HAP-1 (cell line): ENCODE measurements at regions not wholly inside any gene's neighbourhood (a gene's known extent, or its start where the extent isn't known, plus 50 kb on each side); places are given as distances from the start of the nearest gene placed in this dataset.

Experiments used
- DNase-seq, 2 experiments: peaks; one replicate each; pipeline ENCODE4 v3.0.0-alpha.2; 2016 to 2020; ENCODE audit warnings: low spot score in 2 of 2
- H3K27me3 ChIP-seq: fragments of 250-450 bp; sonication (Bioruptor Pico); 2 replicates; pipeline ENCODE4 v1.5.1; 2020; ENCODE audit warnings: low read depth, mild to moderate bottlenecking, moderate library complexity
- H3K36me3 ChIP-seq: fragments of 250-450 bp; sonication (Bioruptor Pico); replicated peaks from 2 replicates; pipeline ENCODE4 v1.5.1; 2020; ENCODE audit warnings: mild to moderate bottlenecking
- H3K4me1 ChIP-seq: fragments of 250-450 bp; sonication (Bioruptor Pico); 2 replicates; pipeline ENCODE4 v1.5.1; 2020; ENCODE audit warnings: mild to moderate bottlenecking
- H3K4me3 ChIP-seq: fragments of 250-450 bp; sonication (Bioruptor Pico); 2 replicates; pipeline ENCODE4 v1.5.1; 2020; ENCODE audit warnings: mild to moderate bottlenecking, moderate library complexity
- H3K9me3 ChIP-seq: fragments of 250-450 bp; sonication (Bioruptor Pico); 2 replicates; pipeline ENCODE4 v1.5.1; 2020; ENCODE audit warnings: mild to moderate bottlenecking, moderate library complexity
- in situ Hi-C: fragments of 300-500 bp; cut with MboI; formaldehyde crosslinking; loops from 3 replicates; pipeline ENCODE4 v1.14.3; 2020; ENCODE audit warnings: low sequenced_read_pairs, inconsistent platforms, mixed read lengths

DNA sequence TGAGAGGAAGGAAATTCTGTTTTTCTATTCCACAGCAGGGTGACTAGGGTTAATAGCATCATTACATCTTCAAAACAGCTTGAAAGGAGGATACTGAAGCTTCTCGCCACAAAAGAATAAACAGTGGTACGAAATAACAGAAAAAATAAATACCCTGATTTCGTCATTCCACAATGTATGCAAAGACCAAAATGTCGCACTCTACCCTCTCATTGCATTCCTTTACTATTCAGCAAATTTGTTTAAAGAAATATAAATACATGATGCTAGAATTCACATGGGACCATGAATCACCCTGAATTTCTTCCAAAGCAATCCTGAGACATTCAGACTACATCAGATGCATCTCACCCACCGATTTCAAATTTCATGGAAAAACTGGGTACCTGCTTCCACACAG, 112.3 kb upstream of the TOP3B start:
- H3K36me3 ChIP-seq, result no peaks in the 10 kb centered on the region
- DNase-seq, result no peak
- in situ Hi-C loops, result no loop called here
- no peaks in the 10 kb centered on the region for H3K4me1 ChIP-seq
- peaks cover 14% of the 10 kb centered on the region for H3K27me3 ChIP-seq
- H3K4me3 ChIP-seq, result no peak overlapping the region
- H3K9me3 ChIP-seq, result no peaks in the 10 kb centered on the region

DNA sequence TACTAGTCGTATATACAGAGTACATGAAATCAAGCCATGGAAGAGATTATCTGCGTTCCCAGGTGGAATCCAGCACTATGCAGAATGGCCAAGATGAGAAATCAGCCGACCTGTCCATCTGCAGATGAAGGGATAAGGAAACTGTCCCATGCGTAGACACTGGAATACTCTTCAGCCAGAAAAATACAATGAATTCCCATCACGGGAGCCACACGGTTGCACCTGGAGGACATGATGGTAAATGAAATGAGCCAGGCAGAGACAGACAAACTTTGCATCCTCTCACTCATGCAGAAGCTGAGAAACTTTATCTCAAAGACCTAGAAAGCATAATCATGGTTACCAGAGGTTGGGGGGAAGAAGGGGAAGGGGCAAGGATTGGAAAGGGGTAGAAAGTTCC, 111.9 kb upstream of the TOP3B start:
- H3K4me1 ChIP-seq, result no peaks in the 10 kb centered on the region
- H3K27me3 ChIP-seq, result peaks cover 14% of the 10 kb centered on the region
- in situ Hi-C loops, result no loop called here
- no peaks in the 10 kb centered on the region for H3K9me3 ChIP-seq
- H3K36me3 ChIP-seq, result no peaks in the 10 kb centered on the region
- DNase-seq, result no peak
- no peak overlapping the region for H3K4me3 ChIP-seq

DNA sequence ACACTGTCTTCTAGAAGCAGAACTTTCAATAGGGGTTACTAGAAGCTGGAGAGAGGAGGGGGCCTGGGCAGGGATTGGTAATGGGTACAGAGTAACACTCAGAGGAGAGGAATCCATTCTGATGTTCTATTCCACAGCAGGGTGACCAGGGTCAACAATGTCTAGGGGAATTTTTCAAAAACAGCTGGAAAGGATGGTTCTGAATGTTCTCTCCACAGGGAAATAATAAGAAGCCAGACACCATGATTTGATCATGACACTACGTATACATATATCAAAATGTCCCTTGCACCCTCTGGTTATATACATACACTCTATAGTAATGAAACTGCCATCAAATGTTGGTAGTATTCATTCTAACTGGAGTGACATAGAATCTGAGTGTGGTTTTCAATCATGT, 111.2 kb upstream of the TOP3B start:
- DNase-seq, result no peak
- in situ Hi-C loops, result no loop called here
- no peaks in the 10 kb centered on the region for H3K4me1 ChIP-seq
- no peak overlapping the region for H3K4me3 ChIP-seq
- no peaks in the 10 kb centered on the region for H3K36me3 ChIP-seq
- no peaks in the 10 kb centered on the region for H3K9me3 ChIP-seq
- peaks cover 14% of the 10 kb centered on the region for H3K27me3 ChIP-seq

DNA sequence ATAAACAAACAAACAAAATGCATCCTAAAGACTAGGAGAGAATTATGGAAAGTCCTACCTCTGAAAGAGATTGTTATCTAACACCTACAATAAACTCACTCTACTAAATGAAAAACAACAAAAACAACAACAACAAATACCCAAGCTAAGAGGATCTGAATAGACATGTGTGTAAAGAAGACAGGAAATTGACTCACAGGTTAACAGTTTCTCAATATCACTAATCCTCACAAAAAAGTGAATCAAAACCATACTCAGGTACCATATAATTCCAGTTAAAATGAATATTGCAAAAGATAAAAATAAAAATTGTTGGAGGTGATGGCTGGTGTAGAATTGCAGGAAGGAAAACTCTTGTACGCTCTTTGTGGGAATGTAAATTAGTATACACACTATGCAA, 110.4 kb upstream of the TOP3B start:
- in situ Hi-C loops, result no loop called here
- no peaks in the 10 kb centered on the region for H3K9me3 ChIP-seq
- peaks cover 14% of the 10 kb centered on the region for H3K27me3 ChIP-seq
- H3K4me1 ChIP-seq, result no peaks in the 10 kb centered on the region
- no peak for DNase-seq
- H3K4me3 ChIP-seq, result no peak overlapping the region
- no peaks in the 10 kb centered on the region for H3K36me3 ChIP-seq

DNA sequence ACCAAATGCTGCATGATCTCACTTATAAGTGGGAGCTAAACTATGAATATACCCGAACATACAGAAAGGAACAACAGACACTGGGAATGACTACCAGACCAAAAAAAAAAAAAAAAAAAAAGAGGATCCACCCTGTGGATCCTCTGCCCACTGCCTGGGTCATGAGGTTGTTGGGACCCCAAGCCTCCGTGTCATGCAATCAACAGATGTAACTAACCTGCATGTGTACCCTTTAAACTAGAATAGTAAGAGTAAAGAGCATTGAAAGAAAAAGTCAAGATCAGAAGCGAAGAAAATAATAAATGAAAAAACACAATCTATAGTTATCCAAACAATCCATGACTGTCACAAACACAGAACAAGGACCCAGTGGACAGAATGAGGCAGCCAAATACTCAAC, 109.5 kb upstream of the TOP3B start:
- DNase-seq, result no peak
- Histone ChIP-seq H3K36me3 (no peaks in the 10 kb centered on the region), H3K4me3 (no peak overlapping the region), H3K4me1 (no peaks in the 10 kb centered on the region), H3K9me3 (no peaks in the 10 kb centered on the region), H3K27me3 (peaks cover 14% of the 10 kb centered on the region)
- in situ Hi-C loops, result no loop called here

DNA sequence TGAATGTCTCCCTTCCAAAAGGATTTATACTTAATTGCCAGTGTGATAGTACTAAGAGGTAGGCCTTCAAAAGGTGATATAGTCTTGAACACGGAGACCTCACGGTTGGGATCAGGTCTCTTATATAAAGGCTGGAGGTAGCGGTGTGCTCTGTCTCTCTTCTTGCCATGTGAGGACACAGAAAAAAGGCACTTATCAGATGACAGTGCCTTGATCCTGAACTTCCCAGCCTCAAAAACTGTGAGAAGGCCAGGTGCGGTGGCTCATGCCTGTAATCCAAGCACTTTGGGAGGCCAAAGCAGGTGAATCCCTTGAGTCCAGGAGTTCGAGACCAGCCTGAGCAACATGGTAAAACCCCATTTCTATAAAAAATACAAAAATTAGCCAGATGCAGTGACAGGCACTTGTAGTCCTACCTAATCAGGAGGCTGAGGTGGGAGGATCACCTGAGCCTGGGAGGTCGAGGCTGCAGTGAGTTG, 108.9 kb upstream of the TOP3B start:
- in situ Hi-C loops, result no loop called here
- peaks cover 14% of the 10 kb centered on the region for H3K27me3 ChIP-seq

DNA sequence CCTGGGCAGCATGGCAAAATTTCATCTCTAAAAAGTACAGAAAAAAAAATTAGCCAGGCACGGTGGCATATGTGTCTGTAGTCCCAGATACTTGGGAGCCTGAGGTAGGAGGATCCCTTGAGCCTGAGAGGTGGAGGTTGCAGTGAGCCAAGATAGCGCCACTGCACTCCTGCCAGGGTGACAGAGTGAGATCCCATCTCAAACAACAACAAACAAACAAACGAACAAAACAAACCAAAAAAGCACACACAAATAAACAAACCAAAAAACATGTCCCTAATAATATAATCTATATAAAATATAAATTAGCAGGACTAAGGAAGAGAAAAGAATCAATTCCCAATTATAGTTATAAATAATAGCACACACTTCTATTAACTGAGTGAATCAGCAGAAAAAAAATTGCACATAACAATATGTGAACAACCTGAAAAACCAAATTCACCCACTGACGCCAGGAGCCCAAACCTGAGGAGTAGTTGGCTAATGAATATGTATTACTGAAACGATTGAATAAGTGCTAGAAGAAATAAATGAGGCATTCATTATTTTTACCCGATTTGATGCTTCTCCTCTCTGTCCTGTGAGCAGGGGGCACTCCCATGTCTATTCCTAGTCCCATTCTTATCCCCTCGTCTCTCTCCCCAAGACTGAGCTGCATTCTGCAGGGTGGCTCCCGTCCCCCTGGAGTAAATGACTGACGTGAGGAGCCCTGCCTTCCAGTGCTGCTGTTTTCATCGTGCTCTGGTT, 108.2 kb upstream of the TOP3B start:
- in situ Hi-C loops, result no loop called here
- Histone ChIP-seq H3K27me3 (peaks cover 14% of the 10 kb centered on the region), H3K36me3 (no peaks in the 10 kb centered on the region), H3K4me3 (no peak overlapping the region), H3K9me3 (no peaks in the 10 kb centered on the region), H3K4me1 (no peaks in the 10 kb centered on the region)
- DNase-seq, result no peak

More for the DNA sequence above, 108.9 kb upstream of the TOP3B start:
- H3K36me3 ChIP-seq, result no peaks in the 10 kb centered on the region
- no peak for DNase-seq
- no peak overlapping the region for H3K4me3 ChIP-seq
- H3K9me3 ChIP-seq, result no peaks in the 10 kb centered on the region
- no peaks in the 10 kb centered on the region for H3K4me1 ChIP-seq

DNA sequence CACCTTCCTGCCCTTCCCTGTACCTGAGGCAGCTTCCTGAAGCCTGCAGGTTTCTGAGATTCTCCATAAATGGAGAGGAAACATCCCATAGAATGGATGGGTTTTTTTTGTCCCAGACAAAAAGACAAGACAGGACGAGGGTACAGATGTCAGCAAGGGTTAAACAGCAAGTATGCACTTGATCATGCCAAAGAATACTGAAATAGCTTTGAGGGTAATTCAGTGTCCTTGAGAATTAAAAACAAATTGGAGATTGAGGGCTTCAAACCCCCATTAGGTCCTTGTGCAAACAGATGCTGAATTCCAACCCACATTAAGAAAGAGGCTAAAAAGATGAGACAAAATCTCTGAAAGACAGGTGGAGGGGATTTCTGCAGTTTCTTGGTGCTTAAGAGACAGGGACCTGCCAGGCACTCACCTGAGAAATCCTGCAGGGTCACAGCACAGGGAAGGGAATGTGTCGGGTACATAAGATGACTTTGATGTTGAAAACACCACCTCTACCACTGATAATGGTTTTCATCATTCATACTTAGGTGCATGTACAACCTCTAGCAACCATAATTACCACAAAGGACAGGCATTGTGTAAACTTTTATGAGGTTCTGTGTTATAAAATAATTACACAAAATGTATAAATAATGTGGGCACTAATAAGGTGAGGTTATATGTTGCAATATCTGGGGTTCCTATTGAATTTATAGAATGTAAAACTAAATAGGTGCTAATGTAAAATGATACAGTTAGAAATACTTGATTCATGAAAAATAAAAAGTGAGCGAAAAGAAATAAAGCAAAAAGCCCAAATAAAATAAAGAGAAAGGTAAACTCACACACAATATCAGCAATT, 107.1 kb upstream of the TOP3B start:
- in situ Hi-C loops, result no loop called here
- Histone ChIP-seq H3K9me3 (no peaks in the 10 kb centered on the region), H3K36me3 (no peaks in the 10 kb centered on the region), H3K27me3 (peaks cover 9% of the 10 kb centered on the region), H3K4me3 (no peak overlapping the region), H3K4me1 (no peaks in the 10 kb centered on the region)
- no peak for DNase-seq

DNA sequence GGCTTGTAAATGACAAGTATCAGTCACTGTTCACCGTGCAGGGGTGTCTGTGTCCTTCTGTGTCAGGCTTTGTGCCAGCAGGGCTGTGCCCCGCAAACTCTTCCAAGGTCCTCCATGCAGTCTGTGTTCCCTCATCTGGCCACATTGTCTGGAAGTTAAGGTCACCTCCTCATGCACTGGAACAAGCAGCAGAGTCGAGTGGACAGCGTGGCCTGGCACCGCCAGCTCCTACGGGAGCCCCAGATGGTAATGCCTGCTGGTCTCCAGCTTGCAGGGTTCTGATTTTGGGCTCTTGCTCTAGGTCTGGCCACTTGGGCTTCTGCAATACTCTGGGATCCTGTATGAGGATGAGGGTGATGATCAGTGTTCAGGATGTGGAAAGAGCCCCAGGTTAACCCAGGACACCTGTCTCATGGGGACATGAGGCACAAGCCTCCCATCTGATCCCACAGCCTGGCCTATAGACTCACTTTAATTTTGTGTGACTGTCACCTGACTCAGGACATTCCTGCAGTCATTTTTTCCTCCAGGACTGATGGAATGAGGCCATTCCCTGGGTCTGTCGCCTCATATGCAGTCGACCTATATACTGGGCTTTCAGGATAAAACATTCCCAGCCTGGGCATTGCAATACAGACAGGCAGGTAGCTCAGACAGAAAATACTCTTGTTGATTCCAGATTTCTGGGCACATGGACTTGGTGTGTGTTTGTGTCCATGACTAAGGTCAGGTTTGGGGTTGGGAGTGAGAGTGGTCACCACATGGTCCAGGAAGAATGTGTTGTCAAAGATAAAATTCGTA, 106.3 kb upstream of the TOP3B start:
- Histone ChIP-seq H3K4me1 (no peaks in the 10 kb centered on the region), H3K4me3 (no peak overlapping the region), H3K9me3 (no peaks in the 10 kb centered on the region), H3K27me3 (peaks cover 11% of the 10 kb centered on the region), H3K36me3 (no peaks in the 10 kb centered on the region)
- in situ Hi-C loops, result no loop called here
- no peak for DNase-seq

DNA sequence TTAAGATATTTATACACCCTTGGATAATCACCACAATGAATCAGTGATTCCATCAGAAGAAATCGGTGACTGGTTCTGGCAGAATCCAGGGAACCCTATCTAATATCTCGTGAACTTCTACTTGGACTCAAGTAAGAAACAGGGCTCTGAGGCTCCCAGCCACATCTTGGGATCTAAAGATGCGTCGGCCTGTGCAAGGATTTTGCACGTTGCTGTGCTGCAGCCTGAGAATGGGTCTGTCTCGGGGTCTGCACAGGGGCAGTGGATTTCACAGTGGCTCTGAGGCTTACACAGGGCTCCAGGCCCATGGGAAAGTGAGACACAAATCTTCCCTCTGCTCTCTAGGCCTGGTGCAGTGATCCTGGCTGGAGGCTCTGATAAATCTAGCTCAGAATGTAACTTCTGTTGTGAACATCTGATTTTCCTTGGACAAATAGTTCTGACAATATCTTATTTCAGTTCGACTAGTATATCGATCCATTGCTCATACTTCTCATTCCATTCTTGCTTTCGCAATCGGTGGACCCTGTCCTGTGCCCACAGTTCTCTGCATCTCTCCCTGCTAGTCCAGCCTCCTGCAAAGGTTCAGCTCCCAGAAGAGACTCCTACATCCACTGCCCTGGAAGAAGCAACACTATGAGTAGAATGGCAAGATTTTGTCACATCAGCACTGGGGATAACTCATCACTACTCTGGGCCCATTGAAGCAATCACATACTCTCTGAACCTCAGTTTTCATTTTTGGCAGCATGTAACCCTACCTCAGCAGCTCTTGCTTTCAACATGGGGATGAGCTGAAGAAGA, 105.5 kb upstream of the TOP3B start:
- peaks cover 6% of the 10 kb centered on the region for H3K27me3 ChIP-seq
- in situ Hi-C loops, result no loop called here
- no peaks in the 10 kb centered on the region for H3K9me3 ChIP-seq
- H3K4me1 ChIP-seq, result no peaks in the 10 kb centered on the region
- H3K36me3 ChIP-seq, result no peaks in the 10 kb centered on the region
- no peak overlapping the region for H3K4me3 ChIP-seq
- no peak for DNase-seq

DNA sequence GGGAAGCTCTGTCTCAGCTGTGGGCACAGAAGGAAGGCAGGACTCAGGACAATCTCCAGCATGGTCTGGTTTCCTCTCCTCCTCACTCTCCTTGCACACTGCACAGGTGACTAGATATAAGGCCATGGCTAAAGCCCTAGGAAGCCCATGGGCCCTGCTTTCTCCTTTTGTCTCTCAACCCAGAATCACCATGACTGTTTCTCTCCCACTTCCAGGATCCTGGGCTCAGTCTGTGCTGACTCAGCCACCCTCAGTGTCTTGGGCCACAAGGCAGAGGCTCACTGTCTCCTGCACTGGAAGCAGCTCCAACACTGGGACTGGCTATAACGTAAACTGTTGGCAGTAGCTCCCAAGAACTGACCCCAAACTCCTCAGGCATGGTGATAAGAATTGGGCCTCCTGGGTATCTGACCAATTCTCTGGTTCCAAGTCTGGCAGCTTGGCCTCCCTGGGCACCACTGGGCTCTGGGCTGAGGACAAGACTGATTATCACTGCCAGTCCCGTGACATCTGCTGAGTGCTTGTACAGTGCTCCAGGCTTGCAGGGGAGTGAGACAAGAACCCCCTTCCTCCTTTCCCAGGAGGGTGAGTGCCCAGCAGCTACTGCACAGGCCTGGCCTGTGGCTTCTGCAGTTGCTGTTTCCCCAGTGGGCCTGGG, 104.0 kb upstream of the TOP3B start:
- H3K27me3 ChIP-seq, result peaks cover 11% of the 10 kb centered on the region
- no peaks in the 10 kb centered on the region for H3K9me3 ChIP-seq
- H3K4me1 ChIP-seq, result no peaks in the 10 kb centered on the region
- DNase-seq, result no peak
- H3K36me3 ChIP-seq, result no peaks in the 10 kb centered on the region
- in situ Hi-C loops, result no loop called here
- no peak overlapping the region for H3K4me3 ChIP-seq

DNA sequence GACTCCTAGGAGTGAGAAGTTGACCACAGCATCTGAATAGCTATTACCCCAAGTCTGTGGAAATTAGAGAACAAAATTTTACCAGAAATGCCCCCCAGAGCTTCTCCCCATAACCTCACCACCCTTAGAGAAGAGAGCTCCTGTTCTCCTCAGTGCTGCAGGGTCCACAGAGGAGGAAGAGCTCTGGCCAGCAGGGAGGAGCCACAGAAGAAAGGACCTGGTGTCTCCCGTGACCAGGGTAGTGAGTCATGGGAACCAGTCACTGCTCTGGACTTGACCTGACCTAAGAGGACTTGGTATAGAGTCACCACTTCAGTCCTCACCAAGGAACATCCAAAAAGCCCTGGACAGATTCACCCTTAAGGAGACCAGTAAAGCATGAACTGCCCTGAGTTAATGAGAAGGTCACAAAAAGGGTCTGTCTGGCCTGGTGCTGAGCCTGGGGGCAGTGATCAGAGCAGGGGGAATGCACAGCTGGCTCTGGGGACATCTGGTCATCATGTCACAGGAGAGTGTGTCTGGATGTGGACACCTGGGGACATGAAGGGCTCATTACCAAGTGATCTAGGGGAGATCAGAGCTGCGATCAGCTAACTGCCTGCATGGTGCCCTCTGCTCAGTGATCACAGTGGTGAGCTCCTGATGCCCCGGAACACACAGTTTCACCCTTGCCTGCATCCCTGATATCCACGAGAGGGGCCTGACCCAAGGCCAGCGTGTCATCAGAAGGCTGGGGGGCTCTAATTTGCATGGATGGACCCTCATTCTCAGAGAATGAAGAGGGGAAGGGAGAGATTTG, 103.3 kb upstream of the TOP3B start:
- H3K27me3 ChIP-seq, result peaks cover 14% of the 10 kb centered on the region
- no peak for DNase-seq
- no peaks in the 10 kb centered on the region for H3K36me3 ChIP-seq
- no peaks in the 10 kb centered on the region for H3K9me3 ChIP-seq
- H3K4me3 ChIP-seq, result no peak overlapping the region
- no peaks in the 10 kb centered on the region for H3K4me1 ChIP-seq
- in situ Hi-C loops, result no loop called here
